A549 (cell line): ENCODE measurements at regions not wholly inside any gene's neighbourhood (a gene's known extent, or its start where the extent isn't known, plus 50 kb on each side); places are given as distances from the start of the nearest gene placed in this dataset.

ENCODE experiments used
- ATAC-seq, 2 experiments: fragments of 200-7000 bp in 1 of 2; fragments of >200 bp in 1 of 2; cut with Nextera tagmentation in 1 of 2; cut with Tn5 transposase in 1 of 2; 3 replicates each; pipeline versions ENCODE4 v1.8.0 to v1.9.1; 2018 to 2020; ENCODE audit warnings: mild to moderate bottlenecking in 1 of 2, moderate library complexity in 1 of 2
- CTCF ChIA-PET: fragments of 300-600 bp; sonication (Branson Sonifier 250); formaldehyde crosslinking; extraction: SDS; loops from one replicate; lab custom pipeline; 2021; ENCODE audit warnings: antibody characterized with exemption, inconsistent platforms; lab: Yijun Ruan, JAX
- POLR2A ChIA-PET: fragments of 350-600 bp; formaldehyde crosslinking; extraction: SDS; loops from one replicate; lab custom pipeline; 2021; ENCODE audit warnings: antibody characterized with exemption, inconsistent platforms; lab: Yijun Ruan, JAX
- DNase-seq, 2 experiments: peaks; one replicate each; pipeline versions ENCODE4 v3.0.0 to v3.0.0-alpha.2; 2011 to 2016; ENCODE audit warnings: low read depth in 1 of 2, low spot score in 1 of 2
- FAIRE-seq: peaks from 2 replicates; lab custom pipeline; 2011; peaks lifted over from hg19 to GRCh38; lab: Jason Lieb, UNC
- H3K27ac ChIP-seq, 2 experiments: fragments of >200 bp; sonication (Bioruptor Twin); formaldehyde crosslinking; 3 replicates each; pipeline ENCODE4 v1.5.1; 2016 to 2017
- H3K4me1 ChIP-seq: fragments of >200 bp; sonication (Bioruptor Twin); formaldehyde crosslinking; 3 replicates; pipeline ENCODE4 v1.6.1; 2016
- H3K4me2 ChIP-seq: fragments of >200 bp; sonication (Bioruptor Twin); formaldehyde crosslinking; 3 replicates; pipeline ENCODE4 v1.6.1; 2016
- H3K4me3 ChIP-seq: fragments of >200 bp; sonication (Bioruptor Twin); formaldehyde crosslinking; 3 replicates; pipeline ENCODE4 v1.5.1; 2016
- H3K9me3 ChIP-seq: fragments of >200 bp; sonication (Bioruptor Twin); formaldehyde crosslinking; 3 replicates; pipeline ENCODE4 v1.6.1; 2016
- CHD4 ChIP-seq: fragments of 200-600 bp; sonication (generic); IDR thresholded peaks from 2 replicates; pipeline ENCODE4 v1.6.1; 2016; ENCODE audit warnings: antibody characterized with exemption, mild to moderate bottlenecking, borderline replicate concordance
- EHMT2 ChIP-seq: fragments of 200-600 bp; sonication (generic); IDR thresholded peaks from 2 replicates; pipeline ENCODE4 v1.6.1; 2016; ENCODE audit warnings: antibody characterized with exemption, low read depth, mild to moderate bottlenecking, moderate library complexity
- FOSL2 ChIP-seq, 2 experiments: fragments of 450-650 bp in 1 of 2; fragments of >200 bp in 1 of 2; sonication (Bioruptor Twin) in 1 of 2; formaldehyde crosslinking; IDR thresholded peaks; 2 replicates each; pipeline versions ENCODE4 v1.5.0 to v1.6.1; 2016 to 2020; ENCODE audit warnings: mild to moderate bottlenecking in 1 of 2, moderate library complexity in 1 of 2
- GATA3 ChIP-seq: IDR thresholded peaks from 2 replicates; pipeline ENCODE4 v1.6.1; 2012; ENCODE audit warnings: borderline replicate concordance
- HDAC2 ChIP-seq: fragments of 200-600 bp; sonication (generic); IDR thresholded peaks from 2 replicates; pipeline ENCODE4 v1.6.1; 2016
- HOXB5 ChIP-seq: fragments of 250-450 bp; sonication (Bioruptor Pico); IDR thresholded peaks from 2 replicates; pipeline ENCODE4 v1.5.0; 2020; ENCODE audit warnings: mild to moderate bottlenecking, moderate library complexity
- KDM5A ChIP-seq: fragments of 200-600 bp; sonication (generic); IDR thresholded peaks from 2 replicates; pipeline ENCODE4 v1.6.1; 2016; ENCODE audit warnings: antibody characterized with exemption, mild to moderate bottlenecking
- NPAS2 ChIP-seq: fragments of 250-450 bp; sonication (Bioruptor Pico); IDR thresholded peaks from 2 replicates; pipeline ENCODE4 v1.8.0; 2022; ENCODE audit warnings: mild to moderate bottlenecking, moderate library complexity, borderline replicate concordance
- RAD21 ChIP-seq, 2 experiments: fragments of >200 bp in 1 of 2; sonication (Bioruptor Twin) in 1 of 2; formaldehyde crosslinking in 1 of 2; IDR thresholded peaks in 1 of 2; conservative IDR thresholded peaks in 1 of 2; 2 replicates in 1 of 2; 3 replicates in 1 of 2; pipeline ENCODE4 v1.6.1; 2012 to 2018; ENCODE audit warnings: inconsistent platforms in 1 of 2
- RNF2 ChIP-seq: fragments of 200-600 bp; sonication (generic); IDR thresholded peaks from 2 replicates; pipeline ENCODE4 v1.6.1; 2016; ENCODE audit warnings: low read depth, mild to moderate bottlenecking, antibody characterized with exemption, moderate library complexity, borderline replicate concordance
- SMC3 ChIP-seq: fragments of >200 bp; sonication (Bioruptor Twin); formaldehyde crosslinking; IDR thresholded peaks from 3 replicates; pipeline ENCODE4 v1.6.1; 2018; ENCODE audit warnings: inconsistent platforms
- SREBF2 ChIP-seq: fragments of 450-650 bp; IDR thresholded peaks from 2 replicates; pipeline ENCODE4 v1.6.1; 2014; ENCODE audit warnings: mild to moderate bottlenecking, moderate library complexity
- ZNF302 ChIP-seq: fragments of 250-450 bp; sonication (Bioruptor Pico); IDR thresholded peaks from 2 replicates; pipeline ENCODE4 v1.9.0; 2021; ENCODE audit warnings: inconsistent platforms, mild to moderate bottlenecking, moderate library complexity
- WGBS: methylation state at CpG from one replicate; pipeline ENCODE4 v1.1.6; 2017; ENCODE audit errors: missing lambda C conversion rate; 5-methylcytosine and 5-hydroxymethylcytosine counted together
- TF ChIP-seq, protein P1 (sequence below): fragments of 250-450 bp; sonication (Bioruptor Pico); IDR thresholded peaks from 2 replicates; pipeline ENCODE4 v1.5.0; 2020; ENCODE audit warnings: low read depth, mild to moderate bottlenecking, moderate library complexity
- TF ChIP-seq, protein P2 (sequence below): fragments of 250-450 bp; sonication (Bioruptor Pico); IDR thresholded peaks from 2 replicates; pipeline ENCODE4 v1.5.0; 2021; ENCODE audit warnings: mild to moderate bottlenecking, moderate library complexity, borderline replicate concordance
- TF ChIP-seq, protein P3 (sequence below): IDR thresholded peaks from 2 replicates; pipeline ENCODE4 v1.6.1; 2012
- TF ChIP-seq, protein P4 (sequence below): fragments of >200 bp; sonication (Bioruptor Twin); formaldehyde crosslinking; IDR thresholded peaks from 3 replicates; pipeline ENCODE4 v1.5.1; 2016

DNA sequence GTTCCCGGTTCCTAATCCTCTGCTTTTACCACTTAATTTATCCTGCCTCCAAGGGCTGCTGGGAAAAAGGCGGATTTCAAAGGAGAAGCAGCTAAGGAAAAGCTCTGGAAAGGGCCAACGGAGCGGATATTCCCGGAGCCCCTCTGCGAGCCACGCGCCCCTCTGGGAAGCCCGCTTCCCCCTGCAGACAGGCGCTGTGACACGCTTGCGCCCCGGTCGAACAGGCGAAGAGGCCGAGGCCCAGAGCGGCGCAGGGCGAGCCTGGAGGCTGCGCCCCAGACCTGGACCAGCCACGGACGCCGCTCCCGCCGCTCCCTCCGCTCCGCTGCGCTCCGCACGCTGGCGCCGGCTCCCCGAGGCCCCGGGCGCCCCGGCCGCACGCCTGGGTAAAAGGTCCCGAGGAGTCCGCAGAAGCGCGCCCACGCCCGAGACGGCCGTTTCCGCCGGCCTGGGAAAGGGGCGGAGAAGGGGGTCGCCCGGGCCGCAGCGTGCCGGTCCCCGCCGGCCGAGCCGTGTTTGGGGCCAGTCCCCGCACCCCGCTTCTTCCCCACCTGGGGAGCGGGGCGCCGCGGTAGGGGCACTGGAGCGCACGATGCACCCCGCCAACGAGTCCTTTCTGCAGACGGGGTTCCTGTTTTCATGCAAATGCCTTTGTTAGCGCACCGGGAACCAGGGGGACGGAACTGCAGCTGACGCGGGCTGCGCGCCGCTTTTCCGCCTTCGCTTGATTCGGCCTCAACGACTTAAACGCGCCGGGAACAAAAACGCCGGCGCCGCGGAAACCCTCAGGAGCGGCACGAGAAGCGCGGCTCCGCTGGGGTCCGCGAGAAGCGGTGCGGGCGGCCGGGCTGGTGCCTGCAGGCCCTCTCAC is 91.9 kb upstream of the SIRPA start:
- peak overlapping the region in 1 of 2 experiments; percentile 62; a peak in 2 of 6 replicates for H3K27ac ChIP-seq
- DNase-seq (no peak), FAIRE-seq (no peak), ATAC-seq (no peak)
- TF ChIP-seq NPAS2 (CRISPR knock-in tag) (no peak), HDAC2 (no peak), EHMT2 (no peak), SREBF2 (no peak), RNF2 (no peak), FOSL2 (IDR thresholded peaks at IDR 0.05) (no peak), FOSL2 (CRISPR knock-in tag; IDR thresholded peaks at IDR 0.05) (no peak), HOXB5 (CRISPR knock-in tag) (no peak), KDM5A (no peak), GATA3 (no peak)
- TF ChIP-seq, protein P1, sequence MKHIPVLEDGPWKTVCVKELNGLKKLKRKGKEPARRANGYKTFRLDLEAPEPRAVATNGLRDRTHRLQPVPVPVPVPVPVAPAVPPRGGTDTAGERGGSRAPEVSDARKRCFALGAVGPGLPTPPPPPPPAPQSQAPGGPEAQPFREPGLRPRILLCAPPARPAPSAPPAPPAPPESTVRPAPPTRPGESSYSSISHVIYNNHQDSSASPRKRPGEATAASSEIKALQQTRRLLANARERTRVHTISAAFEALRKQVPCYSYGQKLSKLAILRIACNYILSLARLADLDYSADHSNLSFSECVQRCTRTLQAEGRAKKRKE (CRISPR knock-in tag), result no peak
- TF ChIP-seq, protein P2, sequence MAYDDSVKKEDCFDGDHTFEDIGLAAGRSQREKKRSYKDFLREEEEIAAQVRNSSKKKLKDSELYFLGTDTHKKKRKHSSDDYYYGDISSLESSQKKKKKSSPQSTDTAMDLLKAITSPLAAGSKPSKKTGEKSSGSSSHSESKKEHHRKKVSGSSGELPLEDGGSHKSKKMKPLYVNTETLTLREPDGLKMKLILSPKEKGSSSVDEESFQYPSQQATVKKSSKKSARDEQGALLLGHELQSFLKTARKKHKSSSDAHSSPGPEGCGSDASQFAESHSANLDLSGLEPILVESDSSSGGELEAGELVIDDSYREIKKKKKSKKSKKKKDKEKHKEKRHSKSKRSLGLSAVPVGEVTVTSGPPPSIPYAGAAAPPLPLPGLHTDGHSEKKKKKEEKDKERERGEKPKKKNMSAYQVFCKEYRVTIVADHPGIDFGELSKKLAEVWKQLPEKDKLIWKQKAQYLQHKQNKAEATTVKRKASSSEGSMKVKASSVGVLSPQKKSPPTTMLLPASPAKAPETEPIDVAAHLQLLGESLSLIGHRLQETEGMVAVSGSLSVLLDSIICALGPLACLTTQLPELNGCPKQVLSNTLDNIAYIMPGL (CRISPR knock-in tag), result no peak
- no peaks in the 10 kb centered on the region for H3K9me3 ChIP-seq
- CTCF ChIA-PET, result interaction anchor here (0.5 to 10.3 kb wide), 35 partner anchors 9 to 370 kb away, joined by 3 to 119 read pairs (median 10); no protein-coding TSS in a partner anchor
- H3K4me3 ChIP-seq, result no peak overlapping the region
- no peak overlapping the region; the same call in 2 of the 3 replicates for H3K4me2 ChIP-seq
- 97% methylated on average over 92 of the region's 100 CpGs for WGBS
- peaks cover 18% of the 10 kb centered on the region for H3K4me1 ChIP-seq
- POLR2A ChIA-PET, result no interaction called here

DNA sequence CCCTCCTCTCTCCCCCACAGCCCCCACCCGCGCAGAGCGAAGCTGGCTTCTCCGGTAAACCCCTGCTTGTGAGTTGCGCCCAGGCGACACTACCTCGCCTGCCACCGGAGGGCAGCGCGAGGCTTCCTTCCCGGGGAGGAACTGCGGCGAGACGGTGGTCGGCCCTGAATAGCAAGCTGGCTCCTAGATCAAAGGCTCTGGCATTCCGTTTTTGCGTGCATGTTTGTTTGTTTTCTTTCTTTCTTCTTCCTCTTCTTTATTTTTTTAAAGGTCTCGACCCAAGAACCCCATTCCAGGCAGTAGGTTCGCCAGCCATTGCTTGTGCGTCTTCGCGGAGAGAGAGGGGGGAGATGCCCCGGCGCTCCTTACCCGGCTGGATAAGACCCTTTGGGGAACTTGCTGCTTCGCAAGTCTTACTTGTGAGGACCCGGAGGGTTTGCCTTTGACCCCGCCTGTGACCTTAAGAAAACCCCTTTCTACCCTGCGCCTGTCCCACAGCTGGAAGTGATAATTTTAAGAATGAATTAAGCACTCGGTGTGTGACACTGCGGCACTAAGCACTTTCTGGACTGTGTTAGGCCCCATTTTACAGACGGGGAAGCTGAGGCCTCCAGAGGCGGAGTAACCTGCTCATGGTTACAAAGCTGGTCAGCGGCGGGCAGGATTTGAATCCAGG is 92.7 kb upstream of the SIRPA start:
- H3K4me2 ChIP-seq, result peak overlapping the region; percentile 76
- TF ChIP-seq, protein P3, sequence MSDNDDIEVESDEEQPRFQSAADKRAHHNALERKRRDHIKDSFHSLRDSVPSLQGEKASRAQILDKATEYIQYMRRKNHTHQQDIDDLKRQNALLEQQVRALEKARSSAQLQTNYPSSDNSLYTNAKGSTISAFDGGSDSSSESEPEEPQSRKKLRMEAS, result 0 out of 2 replicates have a peak, but pooled peaks have one; percentile 37
- TF ChIP-seq SMC3 (peak; percentile 93), CHD4 (no peak), RAD21 (conservative IDR thresholded peaks at IDR 0.05 in 1 of 2, IDR thresholded peaks at IDR 0.05 in 1 of 2) (peak; percentile 84 to 95), ZNF302 (no peak)
- TF ChIP-seq, protein P4, sequence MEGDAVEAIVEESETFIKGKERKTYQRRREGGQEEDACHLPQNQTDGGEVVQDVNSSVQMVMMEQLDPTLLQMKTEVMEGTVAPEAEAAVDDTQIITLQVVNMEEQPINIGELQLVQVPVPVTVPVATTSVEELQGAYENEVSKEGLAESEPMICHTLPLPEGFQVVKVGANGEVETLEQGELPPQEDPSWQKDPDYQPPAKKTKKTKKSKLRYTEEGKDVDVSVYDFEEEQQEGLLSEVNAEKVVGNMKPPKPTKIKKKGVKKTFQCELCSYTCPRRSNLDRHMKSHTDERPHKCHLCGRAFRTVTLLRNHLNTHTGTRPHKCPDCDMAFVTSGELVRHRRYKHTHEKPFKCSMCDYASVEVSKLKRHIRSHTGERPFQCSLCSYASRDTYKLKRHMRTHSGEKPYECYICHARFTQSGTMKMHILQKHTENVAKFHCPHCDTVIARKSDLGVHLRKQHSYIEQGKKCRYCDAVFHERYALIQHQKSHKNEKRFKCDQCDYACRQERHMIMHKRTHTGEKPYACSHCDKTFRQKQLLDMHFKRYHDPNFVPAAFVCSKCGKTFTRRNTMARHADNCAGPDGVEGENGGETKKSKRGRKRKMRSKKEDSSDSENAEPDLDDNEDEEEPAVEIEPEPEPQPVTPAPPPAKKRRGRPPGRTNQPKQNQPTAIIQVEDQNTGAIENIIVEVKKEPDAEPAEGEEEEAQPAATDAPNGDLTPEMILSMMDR, result peak; percentile 81
- TF ChIP-seq, all 56 proteins: peak for 4
- CTCF ChIA-PET, result interaction anchor here (0.6 to 10.3 kb wide), 58 partner anchors 10 to 406 kb away, joined by 3 to 119 read pairs (median 6); no protein-coding TSS in a partner anchor
- no peak for FAIRE-seq
- ATAC-seq, result peak; percentile 84 to 87
- H3K9me3 ChIP-seq, result no peaks in the 10 kb centered on the region
- H3K4me3 ChIP-seq, result peak overlapping the region; percentile 28
- H3K4me1 ChIP-seq, result peaks cover 11% of the 10 kb centered on the region
- POLR2A ChIA-PET, result interaction anchor here (0.6 kb wide), 1 partner anchor 102 kb away, joined by 3 read pairs; no protein-coding TSS in a partner anchor
- WGBS, result 26% methylated on average over 35 of the region's 35 CpGs
- peak overlapping the region; percentile 47 to 62; a peak in 5 of 6 replicates for H3K27ac ChIP-seq
- DNase-seq, result peak; percentile 70 to 78
